H1 (cell line): ENCODE measurements at regions not wholly inside any gene's neighbourhood (a gene's known extent, or its start where the extent isn't known, plus 50 kb on each side); places are given as distances from the start of the nearest gene placed in this dataset.

ENCODE experiments used
- CTCF ChIA-PET: fragments of 300-600 bp; sonication (Branson Sonifier 250); formaldehyde crosslinking; loops from one replicate; lab custom pipeline; 2021; ENCODE audit not compliant: partially characterized antibody; lab: Charles Lee
- POLR2A ChIA-PET: fragments of 300-600 bp; sonication (Branson Sonifier 250); formaldehyde crosslinking; loops from one replicate; lab custom pipeline; 2021; ENCODE audit warnings: inconsistent platforms; ENCODE audit not compliant: partially characterized antibody; lab: Charles Lee
- DNase-seq, 2 experiments: peaks; one replicate each; pipeline versions ENCODE4 v3.0.0 to v3.0.0-alpha.2; 2010 to 2022; ENCODE audit warnings: low spot score in 2 of 2, low read depth in 1 of 2, mixed read lengths in 1 of 2
- FAIRE-seq: peaks from 2 replicates; lab custom pipeline; 2011; peaks lifted over from hg19 to GRCh38; lab: Jason Lieb, UNC
- H2AFZ ChIP-seq: 2 replicates; pipeline ENCODE4 v1.8.1; 2012; ENCODE audit warnings: low read length, inconsistent platforms
- H2AK5ac ChIP-seq: 2 replicates; pipeline ENCODE4 v1.6.1; 2013; ENCODE audit warnings: low read depth, low read length
- H2BK120ac ChIP-seq: replicated peaks from 2 replicates; pipeline ENCODE3; 2013; ENCODE audit warnings: low read depth, low read length, inconsistent platforms
- H2BK12ac ChIP-seq: 2 replicates; pipeline ENCODE4 v1.6.1; 2013; ENCODE audit warnings: low read depth, low read length
- H2BK15ac ChIP-seq: 2 replicates; pipeline ENCODE4 v1.6.1; 2013; ENCODE audit warnings: low read length
- H2BK20ac ChIP-seq: 2 replicates; pipeline ENCODE4 v1.6.1; 2013; ENCODE audit warnings: low read length
- H2BK5ac ChIP-seq: 2 replicates; pipeline ENCODE4 v1.6.1; 2013; ENCODE audit warnings: low read depth, low read length
- H3K14ac ChIP-seq: 2 replicates; pipeline ENCODE4 v1.6.1; 2013; ENCODE audit warnings: inconsistent platforms; ENCODE audit not compliant: insufficient read length
- H3K18ac ChIP-seq: 2 replicates; pipeline ENCODE4 v1.6.1; 2013; ENCODE audit warnings: low read length; ENCODE audit errors: extremely low read depth
- H3K23ac ChIP-seq: 2 replicates; pipeline ENCODE4 v1.6.1; 2013; ENCODE audit warnings: inconsistent platforms; ENCODE audit not compliant: insufficient read length
- H3K23me2 ChIP-seq: 2 replicates; pipeline ENCODE4 v1.6.1; 2013; ENCODE audit warnings: low read depth, low read length
- H3K27ac ChIP-seq: 2 replicates; pipeline ENCODE4 v1.6.1; 2011; ENCODE audit warnings: low read depth, low read length, inconsistent platforms
- H3K27me3 ChIP-seq, 4 experiments: replicated peaks in 1 of 4; 1 replicate in 1 of 4; 2 replicates in 3 of 4; pipeline versions ENCODE4 v1.6.1 to v1.8.1; 2011 to 2013; ENCODE audit warnings: low read length in 3 of 4, mild to moderate bottlenecking in 3 of 4, inconsistent platforms in 2 of 4, mixed read lengths in 2 of 4, moderate library complexity in 1 of 4; ENCODE audit not compliant: control insufficient read depth in 3 of 4, insufficient read depth in 3 of 4; ENCODE audit errors: extremely low read depth in 1 of 4
- H3K36me3 ChIP-seq, 4 experiments: 2 replicates each; pipeline versions ENCODE4 v1.6.1 to v1.8.1; 2011 to 2013; ENCODE audit warnings: mild to moderate bottlenecking in 4 of 4, low read length in 3 of 4, moderate library complexity in 2 of 4, control low read depth in 1 of 4, inconsistent platforms in 1 of 4; ENCODE audit not compliant: insufficient read depth in 4 of 4, control insufficient read depth in 2 of 4
- H3K4ac ChIP-seq: replicated peaks from 2 replicates; pipeline ENCODE3; 2013; ENCODE audit warnings: low read length, low read depth, mixed read lengths, inconsistent platforms; ENCODE audit not compliant: insufficient read length
- H3K4me1 ChIP-seq, 4 experiments: replicated peaks in 1 of 4; 1 replicate in 1 of 4; 2 replicates in 3 of 4; pipeline versions ENCODE4 v1.6.1 to v1.8.1; 2011 to 2013; ENCODE audit warnings: low read length in 3 of 4, inconsistent platforms in 2 of 4, mixed read lengths in 1 of 4; ENCODE audit not compliant: insufficient read depth in 4 of 4, control insufficient read depth in 3 of 4
- H3K4me2 ChIP-seq, 2 experiments: 2 replicates each; pipeline versions ENCODE4 v1.6.1 to v1.8.1; 2011 to 2013; ENCODE audit warnings: low read depth in 2 of 2, low read length in 2 of 2, control low read depth in 1 of 2, inconsistent platforms in 1 of 2, mild to moderate bottlenecking in 1 of 2; ENCODE audit not compliant: insufficient read depth in 1 of 2
- H3K4me3 ChIP-seq, 4 experiments: fragments of 200-600, 300-600 bp in 1 of 4; sonication (generic), shearing (Covaris generic), sonication (Bioruptor Twin) in 1 of 4; 2 replicates each; pipeline versions ENCODE4 v1.5.1 to v1.8.1; 2011 to 2016; ENCODE audit warnings: low read length in 4 of 4, low read depth in 3 of 4, control low read depth in 2 of 4, inconsistent platforms in 2 of 4, mild to moderate bottlenecking in 2 of 4, mixed read lengths in 1 of 4, moderate library complexity in 1 of 4; ENCODE audit not compliant: insufficient read depth in 2 of 4; ENCODE audit errors: extremely low read depth in 1 of 4
- H3K56ac ChIP-seq: replicated peaks from 2 replicates; pipeline ENCODE3; 2013; ENCODE audit warnings: low read depth, mild to moderate bottlenecking, mixed read lengths, low read length, inconsistent platforms; ENCODE audit not compliant: insufficient read length
- H3K79me1 ChIP-seq: 2 replicates; pipeline ENCODE4 v1.6.1; 2013; ENCODE audit warnings: low read depth, low read length, control low read depth
- H3K79me2 ChIP-seq, 2 experiments: 2 replicates each; pipeline versions ENCODE4 v1.6.1 to v1.8.1; 2012 to 2013; ENCODE audit warnings: low read length in 2 of 2, mild to moderate bottlenecking in 2 of 2, inconsistent platforms in 1 of 2; ENCODE audit not compliant: insufficient read depth in 2 of 2, control insufficient read depth in 1 of 2
- H3K9ac ChIP-seq, 4 experiments: replicated peaks in 1 of 4; 1 replicate in 1 of 4; 2 replicates in 3 of 4; pipeline versions ENCODE4 v1.6.1 to v1.8.1; 2011 to 2013; ENCODE audit warnings: low read depth in 3 of 4, low read length in 3 of 4, control low read depth in 2 of 4, mild to moderate bottlenecking in 2 of 4, moderate library complexity in 2 of 4, inconsistent platforms in 1 of 4; ENCODE audit errors: extremely low read depth in 1 of 4
- H3K9me3 ChIP-seq, 2 experiments: 2 replicates each; pipeline versions ENCODE4 v1.6.1 to v1.8.1; 2012 to 2013; ENCODE audit warnings: mild to moderate bottlenecking in 2 of 2, moderate library complexity in 2 of 2, control low read depth in 1 of 2, inconsistent platforms in 1 of 2, low read depth in 1 of 2, low read length in 1 of 2, mixed read lengths in 1 of 2; ENCODE audit not compliant: insufficient read depth in 2 of 2
- H4K20me1 ChIP-seq, 2 experiments: replicated peaks in 1 of 2; 2 replicates each; pipeline versions ENCODE3 to v1.8.1; 2011 to 2013; ENCODE audit warnings: inconsistent platforms in 2 of 2, low read length in 2 of 2, mild to moderate bottlenecking in 1 of 2; ENCODE audit not compliant: insufficient read depth in 2 of 2, control insufficient read depth in 1 of 2
- H4K5ac ChIP-seq: 2 replicates; pipeline ENCODE4 v1.6.1; 2013; ENCODE audit warnings: low read length, low read depth, mixed read lengths, inconsistent platforms; ENCODE audit not compliant: insufficient read length
- H4K8ac ChIP-seq: 2 replicates; pipeline ENCODE4 v1.8.0; 2013; ENCODE audit warnings: mild to moderate bottlenecking, moderate library complexity, low read length, inconsistent platforms; ENCODE audit not compliant: insufficient read depth; ENCODE audit errors: extremely low read depth
- H4K91ac ChIP-seq: replicated peaks from 2 replicates; pipeline ENCODE3; 2013; ENCODE audit warnings: low read length, mixed read lengths, inconsistent platforms; ENCODE audit not compliant: insufficient read length
- EP300 ChIP-seq, 2 experiments: IDR thresholded peaks; 1 replicate in 1 of 2; 2 replicates in 1 of 2; pipeline ENCODE4 v1.6.1; 2011 to 2012; ENCODE audit warnings: low read depth in 2 of 2, low read length in 2 of 2, mild to moderate bottlenecking in 2 of 2, borderline replicate concordance in 1 of 2, inconsistent platforms in 1 of 2, moderate library complexity in 1 of 2
- KDM1A ChIP-seq: fragments of 200-600, 300-600 bp; sonication (generic); IDR thresholded peaks from 2 replicates; pipeline ENCODE4 v1.7.1; 2016; ENCODE audit warnings: mild to moderate bottlenecking, low read length, borderline replicate concordance
- WGBS, 2 experiments: shearing (Covaris generic) in 1 of 2; methylation state at CpG; one replicate each; pipeline versions ENCODE4 v1.1.6 to v1.1.7; 2013 to 2015; ENCODE audit warnings: low lambda C conversion rate in 2 of 2, mixed read lengths in 2 of 2, inconsistent platforms in 1 of 2, low coverage in 1 of 2, missing lambda C conversion rate in 1 of 2; ENCODE audit not compliant: insufficient replicate concordance in 2 of 2, insufficient coverage in 1 of 2, insufficient read length in 1 of 2; ENCODE audit errors: extremely low coverage in 1 of 2, missing lambda C conversion rate in 1 of 2; 5-methylcytosine and 5-hydroxymethylcytosine counted together

DNA sequence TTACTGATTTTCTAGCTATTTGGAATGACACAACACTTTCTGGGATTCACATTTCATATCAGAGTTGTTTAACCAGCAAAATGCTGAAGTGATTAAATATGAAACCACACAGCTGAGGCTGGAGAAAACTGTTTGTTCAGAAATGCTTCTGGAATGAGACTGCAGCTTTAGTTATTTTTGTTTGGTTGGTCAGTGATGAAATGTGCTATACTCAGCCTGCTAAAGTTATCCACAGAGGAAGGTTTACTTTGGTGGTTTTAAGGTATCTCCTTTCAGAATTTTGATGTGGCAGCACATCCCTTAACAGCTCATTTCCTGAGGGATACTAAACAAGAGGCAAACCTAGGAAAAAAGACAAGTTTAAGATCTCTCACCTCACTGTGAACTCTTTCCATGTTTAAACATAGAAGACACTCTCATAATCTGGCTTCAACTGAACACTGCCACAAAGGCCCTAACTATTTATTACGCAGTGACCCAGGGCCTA, 106.6 kb upstream of the PDE5A start:
- no peak for FAIRE-seq

More for the DNA sequence above, 106.6 kb upstream of the PDE5A start:
- no peak overlapping the region for H2BK20ac ChIP-seq
- WGBS, 2 experiments = 90% methylated on average over 1 of the region's 1 CpG; no CpG with 5 or more reads in 1 of the 2 experiments
- H3K4me1 ChIP-seq = peaks cover 0 to 2% (median 0%) of the 10 kb centered on the region in 4 experiments; a peak in 2 of 7 replicates
- H3K4ac ChIP-seq = no peak overlapping the region
- H4K8ac ChIP-seq = no peak overlapping the region
- H2BK120ac ChIP-seq = no peak overlapping the region
- no peak overlapping the region for H3K56ac ChIP-seq
- no peak overlapping the region for H3K18ac ChIP-seq
- 0 out of 2 replicates have a peak overlapping the region, but pooled peaks have one; percentile 25 for H2AFZ ChIP-seq
- no peak overlapping the region for H2BK5ac ChIP-seq
- ChIA-PET CTCF (interaction anchor here (1.0 to 1.5 kb wide), 2 partner anchors 51 to 71 kb away, joined by 3 to 4 read pairs; no protein-coding TSS in a partner anchor), POLR2A (no interaction called here)
- H3K4me2 ChIP-seq = no peak overlapping the region
- no peaks in the 10 kb centered on the region for H3K23me2 ChIP-seq
- no peaks in the 10 kb centered on the region for H4K20me1 ChIP-seq
- H3K9ac ChIP-seq = no peak overlapping the region
- H3K9me3 ChIP-seq = no peaks in the 10 kb centered on the region
- no peak overlapping the region for H4K5ac ChIP-seq
- no peak overlapping the region for H4K91ac ChIP-seq
- H3K79me2 ChIP-seq = no peaks in the 10 kb centered on the region
- H3K36me3 ChIP-seq = no peaks in the 10 kb centered on the region
- H2BK15ac ChIP-seq = no peak overlapping the region
- H3K4me3 ChIP-seq = no peak overlapping the region
- no peak overlapping the region for H2AK5ac ChIP-seq
- H3K14ac ChIP-seq = no peak overlapping the region
- no peak for DNase-seq
- no peak overlapping the region for H3K27ac ChIP-seq
- TF ChIP-seq EP300 (IDR thresholded peaks at IDR 0.05; ENCODE audit: borderline replicate concordance in 1 of 2, low read depth in 2 of 2, low read length in 2 of 2) (no peak), KDM1A (no peak)
- H3K23ac ChIP-seq = no peak overlapping the region
- H3K79me1 ChIP-seq = no peaks in the 10 kb centered on the region
- no peak overlapping the region for H2BK12ac ChIP-seq
- H3K27me3 ChIP-seq = no peaks in the 10 kb centered on the region
